ENCODE measurements at regions not wholly inside any gene's neighbourhood (a gene's known extent, or its start where the extent isn't known, plus 50 kb on each side); places are given as distances from the start of the nearest gene placed in this dataset.

- intact Hi-C loops (cut with DNase I): no loop called here
- 93 to 94% methylated on average over 2 of the region's 2 CpGs for WGBS, 2 donors
Observed at GRCh38 chr1:221796700-221797099, 54.8 kb upstream of the DUSP10 start.

GRCh38 chr1:221795380-221795779, 53.5 kb upstream of the DUSP10 start:
- H3K27ac ChIP-seq: no peak overlapping the region
- H3K27me3 ChIP-seq: no peaks in the 10 kb centered on the region
- H3K4me3 ChIP-seq: no peak overlapping the region
- WGBS, 2 donors: 86 to 93% methylated on average over 3 of the region's 3 CpGs
- no peak for DNase-seq
- intact Hi-C loops (cut with DNase I): no loop called here
- H3K4me1 ChIP-seq: peaks cover 10% of the 10 kb centered on the region
- no peaks in the 10 kb centered on the region for H3K36me3 ChIP-seq (replicated peaks in 1 of 2; ENCODE audit: insufficient read depth in 1 of 2, low read depth in 2 of 2)
- TF ChIP-seq POLR2A (IDR thresholded peaks at IDR 0.05): no peak
- TF ChIP-seq CTCF (IDR thresholded peaks at IDR 0.05): no peak
- no peak for ATAC-seq
- no peaks in the 10 kb centered on the region for H3K9me3 ChIP-seq

More at GRCh38 chr1:221796700-221797099, 54.8 kb upstream of the DUSP10 start:
- Histone ChIP-seq H3K9me3 (no peaks in the 10 kb centered on the region), H3K4me1 (peaks cover 10% of the 10 kb centered on the region), H3K4me3 (no peak overlapping the region), H3K27ac (no peak overlapping the region), H3K36me3 (replicated peaks in 1 of 2; ENCODE audit: insufficient read depth in 1 of 2, low read depth in 2 of 2) (no peaks in the 10 kb centered on the region), H3K27me3 (no peaks in the 10 kb centered on the region)
- ATAC-seq: no peak
- DNase-seq: no peak
- no peak for TF ChIP-seq POLR2A (IDR thresholded peaks at IDR 0.05)
- TF ChIP-seq CTCF (IDR thresholded peaks at IDR 0.05): no peak

- TF ChIP-seq POLR2A (IDR thresholded peaks at IDR 0.05): no peak
- TF ChIP-seq CTCF (IDR thresholded peaks at IDR 0.05): no peak
- H3K4me3 ChIP-seq: no peak overlapping the region
- no peaks in the 10 kb centered on the region for H3K27me3 ChIP-seq
- intact Hi-C loops (cut with DNase I): no loop called here
- DNase-seq: no peak
- ATAC-seq: no peak
- H3K27ac ChIP-seq: no peak overlapping the region
- no peaks in the 10 kb centered on the region for H3K9me3 ChIP-seq
- H3K36me3 ChIP-seq (replicated peaks in 1 of 2; ENCODE audit: insufficient read depth in 1 of 2, low read depth in 2 of 2): no peaks in the 10 kb centered on the region
- peaks cover 10% of the 10 kb centered on the region for H3K4me1 ChIP-seq
- WGBS, 2 donors: 79 to 86% methylated on average over 1 of the region's 1 CpG
Observed at GRCh38 chr1:221794935-221795334, 53.0 kb upstream of the DUSP10 start.

GRCh38 chr1:221794079-221794670, 52.3 kb upstream of the DUSP10 start:
- 52 to 77% methylated on average over 2 of the region's 2 CpGs for WGBS, 2 donors
- Histone ChIP-seq H3K4me1 (peaks cover 10% of the 10 kb centered on the region), H3K4me3 (no peak overlapping the region), H3K36me3 (replicated peaks in 1 of 2; ENCODE audit: insufficient read depth in 1 of 2, low read depth in 2 of 2) (no peaks in the 10 kb centered on the region), H3K9me3 (no peaks in the 10 kb centered on the region), H3K27me3 (no peaks in the 10 kb centered on the region), H3K27ac (no peak overlapping the region)
- TF ChIP-seq POLR2A (IDR thresholded peaks at IDR 0.05) (no peak), CTCF (IDR thresholded peaks at IDR 0.05) (no peak)
- intact Hi-C loops (cut with DNase I): no loop called here
- DNase-seq (no peak), ATAC-seq (no peak)

GRCh38 chr1:221793439-221794078, 51.7 kb upstream of the DUSP10 start:
- DNase-seq (peak; percentile 30 to 60 (median 52)), ATAC-seq (peak; percentile 83)
- Histone ChIP-seq H3K36me3 (replicated peaks in 1 of 2; ENCODE audit: insufficient read depth in 1 of 2, low read depth in 2 of 2) (no peaks in the 10 kb centered on the region), H3K27ac (no peak overlapping the region), H3K4me3 (no peak overlapping the region), H3K27me3 (no peaks in the 10 kb centered on the region), H3K9me3 (no peaks in the 10 kb centered on the region), H3K4me1 (peaks cover 10% of the 10 kb centered on the region)
- WGBS, 2 donors: 69 to 76% methylated on average over 3 of the region's 3 CpGs
- TF ChIP-seq CTCF (IDR thresholded peaks at IDR 0.05): no peak
- no peak for TF ChIP-seq POLR2A (IDR thresholded peaks at IDR 0.05)
- intact Hi-C loops (cut with DNase I): no loop called here
